Lower leg skin (tissue), 4 donors: ENCODE measurements at regions not wholly inside any gene's neighbourhood (a gene's known extent, or its start where the extent isn't known, plus 50 kb on each side); places are given as distances from the start of the nearest gene placed in this dataset.

Source experiments
- DNase-seq, 2 donors: peaks; one replicate each; pipeline ENCODE4 v3.0.0-alpha.2; 2019; ENCODE audit warnings: low spot score in 2 of 2
- H3K4me3 ChIP-seq: fragments of 200-600 bp; sonication (generic); 2 replicates; pipeline ENCODE4 v1.5.1; 2017; ENCODE audit warnings: mild to moderate bottlenecking, low read depth; ENCODE audit not compliant: poor library complexity, severe bottlenecking
- POLR2A ChIP-seq, 2 donors: fragments of 450-650 bp; IDR thresholded peaks; one replicate each; pipeline ENCODE4 v1.6.1; 2016 to 2017; ENCODE audit warnings: antibody characterized with exemption in 2 of 2, mild to moderate bottlenecking in 1 of 2, moderate library complexity in 1 of 2
- WGBS, 2 donors: methylation state at CpG; one replicate each; pipeline ENCODE4 v1.1.5; 2018; 5-methylcytosine and 5-hydroxymethylcytosine counted together
- intact Hi-C: fragments of 100-400 bp; cut with DNase I; formaldehyde crosslinking; loops from one replicate; pipeline ENCODE4 v1.15.0; 2023; ENCODE audit warnings: low total_unique reads
- TF ChIP-seq, protein P1 (sequence below), 3 donors: fragments of 450-650 bp; IDR thresholded peaks; one replicate each; pipeline ENCODE4 v1.5.1; 2016; ENCODE audit warnings: antibody characterized with exemption in 3 of 3, mild to moderate bottlenecking in 3 of 3, moderate library complexity in 2 of 3

DNA sequence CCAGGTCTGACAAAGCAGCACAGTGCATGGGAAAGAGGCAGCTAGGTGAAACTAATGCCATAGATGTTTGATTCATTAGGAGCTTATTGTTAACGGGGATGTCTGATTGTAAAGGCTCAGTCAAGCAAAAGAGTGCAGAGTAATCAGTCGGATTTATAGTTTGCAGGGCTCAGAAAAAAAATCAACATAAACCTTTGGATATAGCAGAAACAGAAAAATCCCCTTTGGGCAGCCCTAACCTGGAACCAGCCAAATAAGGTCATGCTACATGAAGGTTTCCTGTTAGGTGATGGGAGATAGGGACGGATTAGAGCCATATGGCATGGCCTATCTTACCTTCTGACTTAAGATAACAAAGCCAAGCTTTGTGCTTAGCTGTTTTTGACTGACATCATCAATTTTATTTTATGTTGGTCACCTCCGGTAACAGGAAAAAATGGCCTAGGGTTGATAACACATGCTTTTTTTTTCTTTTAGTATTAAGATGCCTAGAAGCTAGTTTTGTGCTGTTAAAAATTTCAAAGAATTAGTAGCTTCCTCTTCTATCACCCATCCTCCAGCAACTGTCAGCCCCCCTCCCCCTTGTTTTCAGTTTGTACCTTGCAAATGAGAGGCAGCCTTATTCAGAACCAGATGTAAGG lies 60.7 kb upstream of the ZEB2 start:
- no peak for TF ChIP-seq POLR2A (IDR thresholded peaks at IDR 0.05)
- TF ChIP-seq, protein P1, sequence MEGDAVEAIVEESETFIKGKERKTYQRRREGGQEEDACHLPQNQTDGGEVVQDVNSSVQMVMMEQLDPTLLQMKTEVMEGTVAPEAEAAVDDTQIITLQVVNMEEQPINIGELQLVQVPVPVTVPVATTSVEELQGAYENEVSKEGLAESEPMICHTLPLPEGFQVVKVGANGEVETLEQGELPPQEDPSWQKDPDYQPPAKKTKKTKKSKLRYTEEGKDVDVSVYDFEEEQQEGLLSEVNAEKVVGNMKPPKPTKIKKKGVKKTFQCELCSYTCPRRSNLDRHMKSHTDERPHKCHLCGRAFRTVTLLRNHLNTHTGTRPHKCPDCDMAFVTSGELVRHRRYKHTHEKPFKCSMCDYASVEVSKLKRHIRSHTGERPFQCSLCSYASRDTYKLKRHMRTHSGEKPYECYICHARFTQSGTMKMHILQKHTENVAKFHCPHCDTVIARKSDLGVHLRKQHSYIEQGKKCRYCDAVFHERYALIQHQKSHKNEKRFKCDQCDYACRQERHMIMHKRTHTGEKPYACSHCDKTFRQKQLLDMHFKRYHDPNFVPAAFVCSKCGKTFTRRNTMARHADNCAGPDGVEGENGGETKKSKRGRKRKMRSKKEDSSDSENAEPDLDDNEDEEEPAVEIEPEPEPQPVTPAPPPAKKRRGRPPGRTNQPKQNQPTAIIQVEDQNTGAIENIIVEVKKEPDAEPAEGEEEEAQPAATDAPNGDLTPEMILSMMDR (IDR thresholded peaks at IDR 0.05), result no peak
- no peak overlapping the region for H3K4me3 ChIP-seq
- DNase-seq, result no peak
- 78 to 80% methylated on average over 4 of the region's 4 CpGs for WGBS, 2 donors
- intact Hi-C loops, result no loop called here

DNA sequence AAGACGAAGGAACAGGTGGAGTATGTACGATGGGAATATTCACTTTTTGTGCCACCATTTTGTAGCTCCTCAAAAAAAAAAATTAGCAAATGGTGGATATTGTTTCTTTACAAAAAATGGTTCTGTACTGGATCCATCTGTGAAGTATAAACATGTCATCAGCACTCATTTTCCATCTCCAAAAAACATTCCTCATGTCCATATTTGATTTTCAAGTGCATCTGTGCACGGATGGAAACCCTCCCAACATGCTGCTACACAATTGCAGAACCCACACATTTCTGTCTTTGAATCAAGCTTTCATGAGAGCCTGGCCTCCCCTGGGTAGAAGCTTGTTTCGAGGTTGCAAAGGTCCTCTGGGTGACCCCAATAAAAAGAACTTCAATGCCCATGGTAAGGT lies 59.6 kb upstream of the ZEB2 start:
- intact Hi-C loops, result no loop called here
- 87 to 91% methylated on average over 4 of the region's 4 CpGs for WGBS, 2 donors
- no peak for DNase-seq
- H3K4me3 ChIP-seq, result no peak overlapping the region
- TF ChIP-seq, protein P1 (IDR thresholded peaks at IDR 0.05), result no peak
- TF ChIP-seq POLR2A (IDR thresholded peaks at IDR 0.05), result no peak

DNA sequence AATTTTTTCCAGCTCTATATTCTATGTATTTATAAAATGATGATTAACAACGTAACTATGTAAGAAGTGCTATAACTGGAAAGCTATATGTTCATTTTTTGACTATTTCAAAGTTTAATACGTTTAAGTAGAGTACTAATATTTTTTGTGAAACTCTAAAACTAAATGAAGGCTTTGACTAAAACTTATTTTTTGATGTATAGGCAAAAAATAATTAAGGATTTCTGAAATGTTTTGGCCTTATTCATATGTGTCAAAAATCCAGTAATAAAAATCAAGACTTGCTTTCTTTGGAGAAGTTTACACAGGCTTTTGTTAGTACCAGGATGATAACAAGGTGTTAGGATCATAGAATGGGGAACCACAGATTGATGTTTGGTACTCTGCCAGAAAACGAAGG lies 58.2 kb upstream of the ZEB2 start:
- no peak for TF ChIP-seq POLR2A (IDR thresholded peaks at IDR 0.05)
- intact Hi-C loops, result no loop called here
- no peak for DNase-seq
- H3K4me3 ChIP-seq, result no peak overlapping the region
- 66 to 72% methylated on average over 3 of the region's 3 CpGs for WGBS, 2 donors

DNA sequence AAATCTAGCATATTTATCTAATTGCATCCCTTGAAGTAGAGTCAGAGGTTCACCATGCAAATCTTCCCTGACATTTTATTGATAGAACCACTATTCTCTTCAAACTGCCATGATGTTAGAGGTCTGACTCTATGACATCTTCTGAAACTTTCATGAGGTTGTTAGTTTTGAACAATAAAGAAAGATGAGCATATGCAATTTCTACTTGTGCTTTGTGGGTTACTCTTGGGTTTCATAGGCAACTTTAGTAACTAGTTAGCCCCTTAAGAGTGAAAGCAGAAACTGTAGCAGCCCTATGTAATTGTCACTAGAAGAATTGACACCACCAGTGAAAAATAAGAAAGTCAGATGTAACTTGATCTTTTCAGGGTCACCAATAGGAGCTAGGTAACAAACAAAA lies 53.1 kb upstream of the ZEB2 start:
- no peak overlapping the region for H3K4me3 ChIP-seq
- intact Hi-C loops, result no loop called here
- no peak for TF ChIP-seq POLR2A (IDR thresholded peaks at IDR 0.05)
- TF ChIP-seq, protein P1 (IDR thresholded peaks at IDR 0.05), result no peak
- no peak for DNase-seq

DNA sequence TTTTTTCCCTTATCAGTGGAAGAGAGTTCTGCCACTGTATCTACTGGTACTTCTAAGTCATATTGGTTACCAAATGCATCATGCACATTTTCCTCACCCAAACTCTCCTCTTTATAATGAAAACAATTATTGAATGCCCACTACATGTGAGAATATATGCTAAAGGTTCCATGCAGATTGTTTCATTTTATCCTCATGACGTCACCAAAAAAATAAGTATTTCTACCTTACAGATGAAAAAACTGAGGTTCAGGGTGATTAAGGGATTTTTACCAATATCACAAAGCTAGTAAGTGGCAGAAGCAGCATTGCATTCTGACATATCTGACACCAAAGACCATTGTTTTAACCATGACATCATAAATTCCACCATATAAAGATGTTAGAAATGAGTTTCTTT lies 51.9 kb upstream of the ZEB2 start:
- intact Hi-C loops, result no loop called here
- 52 to 98% methylated on average over 1 of the region's 1 CpG for WGBS, 2 donors
- no peak for DNase-seq
- no peak for TF ChIP-seq POLR2A (IDR thresholded peaks at IDR 0.05)
- TF ChIP-seq, protein P1 (IDR thresholded peaks at IDR 0.05), result no peak
- no peak overlapping the region for H3K4me3 ChIP-seq

DNA sequence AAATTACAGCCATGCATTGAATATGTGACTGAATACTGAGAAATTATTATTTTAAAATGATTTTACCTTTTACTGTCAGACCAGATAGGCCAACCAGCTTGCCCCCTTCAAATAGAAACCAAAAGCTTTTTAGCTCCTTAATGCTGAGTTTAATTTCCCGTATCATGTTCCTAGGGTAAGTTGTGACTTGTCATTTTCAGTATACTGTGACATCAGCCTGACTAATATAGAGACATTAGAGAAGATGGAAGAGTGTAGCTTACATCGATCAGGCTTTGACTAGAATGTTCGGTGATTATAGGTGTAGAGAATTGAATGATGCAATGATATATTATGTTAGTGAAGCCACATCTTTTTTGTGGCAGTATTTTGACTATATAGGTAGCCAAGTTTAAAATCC lies 50.6 kb upstream of the ZEB2 start:
- no peak for DNase-seq
- H3K4me3 ChIP-seq, result no peak overlapping the region
- WGBS, 2 donors, result 86 to 87% methylated on average over 3 of the region's 3 CpGs
- intact Hi-C loops, result no loop called here
- no peak for TF ChIP-seq POLR2A (IDR thresholded peaks at IDR 0.05)
- TF ChIP-seq, protein P1 (IDR thresholded peaks at IDR 0.05), result no peak
